ENCODE measurements at regions not wholly inside any gene's neighbourhood (a gene's known extent, or its start where the extent isn't known, plus 50 kb on each side); places are given as distances from the start of the nearest gene placed in this dataset.

DNA sequence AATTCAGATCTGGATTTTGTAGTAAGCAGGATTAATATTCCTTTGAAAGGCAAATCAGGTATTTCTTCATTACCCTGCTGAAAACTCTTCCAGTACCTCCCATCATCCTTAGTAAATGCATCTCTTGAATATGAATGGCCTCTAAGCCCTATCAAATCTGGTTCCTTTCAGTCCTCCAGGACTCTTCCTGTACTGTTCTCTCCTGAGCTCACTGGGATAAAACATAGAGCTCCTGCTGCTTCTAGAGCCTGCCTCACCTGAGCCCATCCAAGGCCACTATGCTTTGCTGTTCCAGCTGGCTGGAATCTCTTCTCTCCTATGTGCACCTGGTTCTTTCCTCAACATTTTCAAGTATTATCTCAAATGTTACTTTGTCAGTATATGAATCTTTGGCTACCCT is 803.3 kb upstream of the CTNND2 start:
- no peak for ATAC-seq
- TF ChIP-seq ESRRG (CRISPR knock-in tag; IDR thresholded peaks at IDR 0.05) (no peak), TOX (CRISPR knock-in tag; IDR thresholded peaks at IDR 0.05; ENCODE audit: borderline replicate concordance) (no peak), ZNF8 (CRISPR knock-in tag; IDR thresholded peaks at IDR 0.05) (no peak), OSR1 (CRISPR knock-in tag; IDR thresholded peaks at IDR 0.05) (no peak), ZNF565 (CRISPR knock-in tag; conservative IDR thresholded peaks at IDR 0.05; ENCODE audit: low read depth) (no peak), ZC3H10 (CRISPR knock-in tag; IDR thresholded peaks at IDR 0.05) (no peak), SNAI2 (CRISPR knock-in tag; IDR thresholded peaks at IDR 0.05) (no peak), ISL1 (CRISPR knock-in tag; IDR thresholded peaks at IDR 0.05) (no peak), ZFP30 (CRISPR knock-in tag; IDR thresholded peaks at IDR 0.05) (no peak), CSDC2 (CRISPR knock-in tag; IDR thresholded peaks at IDR 0.05) (no peak), ZNF70 (CRISPR knock-in tag; IDR thresholded peaks at IDR 0.05) (no peak), ZFP3 (CRISPR knock-in tag; IDR thresholded peaks at IDR 0.05) (no peak), PPARA (CRISPR knock-in tag; IDR thresholded peaks at IDR 0.05; ENCODE audit: borderline replicate concordance) (no peak), TCF4 (CRISPR knock-in tag; IDR thresholded peaks at IDR 0.05; ENCODE audit: borderline replicate concordance) (no peak)
- TF ChIP-seq, protein P1, sequence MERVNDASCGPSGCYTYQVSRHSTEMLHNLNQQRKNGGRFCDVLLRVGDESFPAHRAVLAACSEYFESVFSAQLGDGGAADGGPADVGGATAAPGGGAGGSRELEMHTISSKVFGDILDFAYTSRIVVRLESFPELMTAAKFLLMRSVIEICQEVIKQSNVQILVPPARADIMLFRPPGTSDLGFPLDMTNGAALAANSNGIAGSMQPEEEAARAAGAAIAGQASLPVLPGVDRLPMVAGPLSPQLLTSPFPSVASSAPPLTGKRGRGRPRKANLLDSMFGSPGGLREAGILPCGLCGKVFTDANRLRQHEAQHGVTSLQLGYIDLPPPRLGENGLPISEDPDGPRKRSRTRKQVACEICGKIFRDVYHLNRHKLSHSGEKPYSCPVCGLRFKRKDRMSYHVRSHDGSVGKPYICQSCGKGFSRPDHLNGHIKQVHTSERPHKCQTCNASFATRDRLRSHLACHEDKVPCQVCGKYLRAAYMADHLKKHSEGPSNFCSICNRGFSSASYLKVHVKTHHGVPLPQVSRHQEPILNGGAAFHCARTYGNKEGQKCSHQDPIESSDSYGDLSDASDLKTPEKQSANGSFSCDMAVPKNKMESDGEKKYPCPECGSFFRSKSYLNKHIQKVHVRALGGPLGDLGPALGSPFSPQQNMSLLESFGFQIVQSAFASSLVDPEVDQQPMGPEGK (CRISPR knock-in tag; IDR thresholded peaks at IDR 0.05; ENCODE audit: borderline replicate concordance) = no peak
- TF ChIP-seq, protein P2, sequence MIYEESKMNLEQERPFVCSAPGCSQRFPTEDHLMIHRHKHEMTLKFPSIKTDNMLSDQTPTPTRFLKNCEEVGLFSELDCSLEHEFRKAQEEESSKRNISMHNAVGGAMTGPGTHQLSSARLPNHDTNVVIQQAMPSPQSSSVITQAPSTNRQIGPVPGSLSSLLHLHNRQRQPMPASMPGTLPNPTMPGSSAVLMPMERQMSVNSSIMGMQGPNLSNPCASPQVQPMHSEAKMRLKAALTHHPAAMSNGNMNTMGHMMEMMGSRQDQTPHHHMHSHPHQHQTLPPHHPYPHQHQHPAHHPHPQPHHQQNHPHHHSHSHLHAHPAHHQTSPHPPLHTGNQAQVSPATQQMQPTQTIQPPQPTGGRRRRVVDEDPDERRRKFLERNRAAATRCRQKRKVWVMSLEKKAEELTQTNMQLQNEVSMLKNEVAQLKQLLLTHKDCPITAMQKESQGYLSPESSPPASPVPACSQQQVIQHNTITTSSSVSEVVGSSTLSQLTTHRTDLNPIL (CRISPR knock-in tag; IDR thresholded peaks at IDR 0.05; ENCODE audit: low read depth) = no peak
- TF ChIP-seq, protein P3, sequence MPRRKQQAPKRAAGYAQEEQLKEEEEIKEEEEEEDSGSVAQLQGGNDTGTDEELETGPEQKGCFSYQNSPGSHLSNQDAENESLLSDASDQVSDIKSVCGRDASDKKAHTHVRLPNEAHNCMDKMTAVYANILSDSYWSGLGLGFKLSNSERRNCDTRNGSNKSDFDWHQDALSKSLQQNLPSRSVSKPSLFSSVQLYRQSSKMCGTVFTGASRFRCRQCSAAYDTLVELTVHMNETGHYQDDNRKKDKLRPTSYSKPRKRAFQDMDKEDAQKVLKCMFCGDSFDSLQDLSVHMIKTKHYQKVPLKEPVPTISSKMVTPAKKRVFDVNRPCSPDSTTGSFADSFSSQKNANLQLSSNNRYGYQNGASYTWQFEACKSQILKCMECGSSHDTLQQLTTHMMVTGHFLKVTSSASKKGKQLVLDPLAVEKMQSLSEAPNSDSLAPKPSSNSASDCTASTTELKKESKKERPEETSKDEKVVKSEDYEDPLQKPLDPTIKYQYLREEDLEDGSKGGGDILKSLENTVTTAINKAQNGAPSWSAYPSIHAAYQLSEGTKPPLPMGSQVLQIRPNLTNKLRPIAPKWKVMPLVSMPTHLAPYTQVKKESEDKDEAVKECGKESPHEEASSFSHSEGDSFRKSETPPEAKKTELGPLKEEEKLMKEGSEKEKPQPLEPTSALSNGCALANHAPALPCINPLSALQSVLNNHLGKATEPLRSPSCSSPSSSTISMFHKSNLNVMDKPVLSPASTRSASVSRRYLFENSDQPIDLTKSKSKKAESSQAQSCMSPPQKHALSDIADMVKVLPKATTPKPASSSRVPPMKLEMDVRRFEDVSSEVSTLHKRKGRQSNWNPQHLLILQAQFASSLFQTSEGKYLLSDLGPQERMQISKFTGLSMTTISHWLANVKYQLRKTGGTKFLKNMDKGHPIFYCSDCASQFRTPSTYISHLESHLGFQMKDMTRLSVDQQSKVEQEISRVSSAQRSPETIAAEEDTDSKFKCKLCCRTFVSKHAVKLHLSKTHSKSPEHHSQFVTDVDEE (CRISPR knock-in tag; IDR thresholded peaks at IDR 0.05) = no peak

DNA sequence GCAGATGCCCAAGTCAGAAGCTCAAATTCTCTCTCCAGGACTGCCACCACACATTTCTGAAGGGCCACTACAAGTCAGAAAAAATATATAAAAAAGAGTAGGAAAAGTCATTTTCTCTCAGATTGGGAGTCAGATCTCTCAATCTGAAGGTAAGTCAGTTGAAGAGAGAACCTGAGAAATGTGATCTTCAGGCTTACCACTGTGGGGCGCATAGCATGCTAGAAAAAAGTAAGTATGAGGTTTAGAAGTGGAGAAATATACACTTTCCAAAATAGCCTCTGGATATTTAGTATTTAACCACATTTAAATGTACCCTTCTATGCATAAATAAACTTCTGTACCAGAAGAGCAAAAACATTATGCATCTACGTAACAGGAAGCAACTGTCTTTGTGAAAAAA is 800.7 kb upstream of the CTNND2 start:
- no peak for ATAC-seq

DNA sequence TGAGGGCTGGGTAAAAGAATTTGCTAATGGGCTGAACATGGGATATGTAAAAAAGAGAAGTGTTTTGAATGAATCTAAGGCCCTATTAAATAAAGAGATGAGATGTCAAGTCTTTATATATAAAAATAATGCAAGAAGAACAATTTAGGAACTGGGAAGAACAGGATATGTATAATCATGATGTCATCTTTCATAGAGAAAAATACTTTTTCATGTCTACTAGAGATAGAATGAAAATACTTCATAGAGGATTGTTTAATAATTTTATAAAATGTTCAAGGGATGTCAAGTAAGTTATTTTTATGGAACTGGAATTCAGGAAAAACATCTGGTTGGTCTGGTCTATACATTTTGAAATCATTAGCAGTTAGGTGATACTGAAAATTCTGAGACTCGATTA is 799.0 kb upstream of the CTNND2 start:
- no peak for TF ChIP-seq ESRRG (CRISPR knock-in tag; IDR thresholded peaks at IDR 0.05)
- TF ChIP-seq SNAI2 (CRISPR knock-in tag; IDR thresholded peaks at IDR 0.05) = no peak
- TF ChIP-seq ZNF8 (CRISPR knock-in tag; IDR thresholded peaks at IDR 0.05) = no peak
- no peak for TF ChIP-seq OSR1 (CRISPR knock-in tag; IDR thresholded peaks at IDR 0.05)
- ATAC-seq = no peak

More for the DNA sequence above, 800.7 kb upstream of the CTNND2 start:
- no peak for TF ChIP-seq CSDC2 (CRISPR knock-in tag; IDR thresholded peaks at IDR 0.05)
- no peak for TF ChIP-seq ISL1 (CRISPR knock-in tag; IDR thresholded peaks at IDR 0.05)
- TF ChIP-seq ZNF70 (CRISPR knock-in tag; IDR thresholded peaks at IDR 0.05) = no peak

DNA sequence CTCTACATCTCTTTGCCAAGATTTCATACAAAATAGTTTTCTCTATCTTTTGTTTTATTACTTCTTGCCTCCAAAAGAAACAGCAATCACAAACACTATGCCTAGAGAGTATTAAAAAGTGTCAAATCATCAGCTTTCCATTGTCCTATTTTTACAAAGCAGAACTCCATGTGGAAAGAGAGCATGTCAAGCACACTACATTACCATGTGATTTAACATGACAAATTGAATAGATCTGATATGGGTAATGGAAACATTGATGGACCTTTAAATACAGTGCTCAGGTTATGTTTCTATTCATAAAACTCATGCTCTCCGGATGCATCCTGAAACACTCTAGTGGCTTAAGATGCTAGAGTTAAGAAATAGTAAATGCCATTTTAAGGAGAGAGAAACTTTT is 791.4 kb upstream of the CTNND2 start:
- ATAC-seq = no peak
- TF ChIP-seq, protein P4, sequence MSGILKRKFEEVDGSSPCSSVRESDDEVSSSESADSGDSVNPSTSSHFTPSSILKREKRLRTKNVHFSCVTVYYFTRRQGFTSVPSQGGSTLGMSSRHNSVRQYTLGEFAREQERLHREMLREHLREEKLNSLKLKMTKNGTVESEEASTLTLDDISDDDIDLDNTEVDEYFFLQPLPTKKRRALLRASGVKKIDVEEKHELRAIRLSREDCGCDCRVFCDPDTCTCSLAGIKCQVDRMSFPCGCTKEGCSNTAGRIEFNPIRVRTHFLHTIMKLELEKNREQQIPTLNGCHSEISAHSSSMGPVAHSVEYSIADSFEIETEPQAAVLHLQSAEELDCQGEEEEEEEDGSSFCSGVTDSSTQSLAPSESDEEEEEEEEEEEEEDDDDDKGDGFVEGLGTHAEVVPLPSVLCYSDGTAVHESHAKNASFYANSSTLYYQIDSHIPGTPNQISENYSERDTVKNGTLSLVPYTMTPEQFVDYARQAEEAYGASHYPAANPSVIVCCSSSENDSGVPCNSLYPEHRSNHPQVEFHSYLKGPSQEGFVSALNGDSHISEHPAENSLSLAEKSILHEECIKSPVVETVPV (CRISPR knock-in tag; IDR thresholded peaks at IDR 0.05) = no peak
- TF ChIP-seq SNAI2 (CRISPR knock-in tag; IDR thresholded peaks at IDR 0.05) (no peak), ZNF8 (CRISPR knock-in tag; IDR thresholded peaks at IDR 0.05) (no peak), CSDC2 (CRISPR knock-in tag; IDR thresholded peaks at IDR 0.05) (no peak), ISL1 (CRISPR knock-in tag; IDR thresholded peaks at IDR 0.05) (no peak), TCF4 (CRISPR knock-in tag; IDR thresholded peaks at IDR 0.05; ENCODE audit: borderline replicate concordance) (no peak), ZNF565 (CRISPR knock-in tag; conservative IDR thresholded peaks at IDR 0.05; ENCODE audit: low read depth) (no peak)
- TF ChIP-seq, protein P2 (CRISPR knock-in tag; IDR thresholded peaks at IDR 0.05; ENCODE audit: low read depth) = no peak
- TF ChIP-seq, protein P5, sequence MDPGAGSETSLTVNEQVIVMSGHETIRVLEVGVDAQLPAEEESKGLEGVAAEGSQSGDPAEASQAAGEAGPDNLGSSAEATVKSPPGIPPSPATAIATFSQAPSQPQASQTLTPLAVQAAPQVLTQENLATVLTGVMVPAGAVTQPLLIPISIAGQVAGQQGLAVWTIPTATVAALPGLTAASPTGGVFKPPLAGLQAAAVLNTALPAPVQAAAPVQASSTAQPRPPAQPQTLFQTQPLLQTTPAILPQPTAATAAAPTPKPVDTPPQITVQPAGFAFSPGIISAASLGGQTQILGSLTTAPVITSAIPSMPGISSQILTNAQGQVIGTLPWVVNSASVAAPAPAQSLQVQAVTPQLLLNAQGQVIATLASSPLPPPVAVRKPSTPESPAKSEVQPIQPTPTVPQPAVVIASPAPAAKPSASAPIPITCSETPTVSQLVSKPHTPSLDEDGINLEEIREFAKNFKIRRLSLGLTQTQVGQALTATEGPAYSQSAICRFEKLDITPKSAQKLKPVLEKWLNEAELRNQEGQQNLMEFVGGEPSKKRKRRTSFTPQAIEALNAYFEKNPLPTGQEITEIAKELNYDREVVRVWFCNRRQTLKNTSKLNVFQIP (CRISPR knock-in tag; IDR thresholded peaks at IDR 0.05; ENCODE audit: borderline replicate concordance, low read depth) = no peak

Data from SK-N-SH treated with all-trans-retinoic acid at 6 μM for 48 hours (cell line).